ENCODE measurements at regions not wholly inside any gene's neighbourhood (a gene's known extent, or its start where the extent isn't known, plus 50 kb on each side); places are given as distances from the start of the nearest gene placed in this dataset.

DNA sequence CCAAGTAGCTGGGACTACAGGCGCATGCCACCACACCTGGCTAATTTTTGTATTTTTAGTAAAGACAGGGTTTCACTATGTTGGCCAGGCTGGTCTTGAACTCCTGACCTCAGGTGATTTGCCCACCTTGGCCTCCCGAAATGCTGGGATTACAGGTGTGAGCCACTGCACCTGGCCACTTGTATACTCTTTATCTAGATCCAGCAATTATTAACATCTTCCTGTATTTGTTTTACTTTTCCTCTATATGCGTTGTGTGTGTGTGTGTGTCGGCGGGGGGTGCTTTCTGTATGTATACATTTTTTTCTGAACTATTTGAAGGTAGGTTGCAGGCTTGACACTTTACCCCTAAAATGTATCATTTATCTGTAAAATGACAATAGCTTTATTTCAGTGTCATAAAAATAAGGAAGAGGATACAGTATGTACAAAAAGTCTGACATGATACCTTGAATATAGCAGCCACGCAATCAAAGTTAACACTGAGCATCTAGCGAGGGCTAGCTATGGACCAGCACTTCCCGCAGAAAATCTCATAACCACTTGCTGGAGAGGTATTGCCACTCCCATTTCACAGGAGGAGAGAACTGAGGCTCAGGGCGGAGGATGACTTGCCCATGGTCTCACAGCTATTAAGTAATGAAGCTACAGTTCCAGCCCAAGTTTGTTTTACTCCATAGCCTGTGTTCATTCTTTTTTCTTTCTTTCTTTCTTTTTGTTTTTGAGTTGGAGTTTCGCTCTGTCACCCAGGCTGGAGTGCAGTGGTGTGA lies 251.3 kb downstream of the MYCN start:
- Histone ChIP-seq H3K4me1 (ENCODE audit: insufficient read depth, insufficient read length) (no peaks in the 10 kb centered on the region), H3K9ac (ENCODE audit: insufficient read length, low read depth) (no peak overlapping the region), H3K27me3 (ENCODE audit: insufficient read depth, insufficient read length) (no peaks in the 10 kb centered on the region)

DNA sequence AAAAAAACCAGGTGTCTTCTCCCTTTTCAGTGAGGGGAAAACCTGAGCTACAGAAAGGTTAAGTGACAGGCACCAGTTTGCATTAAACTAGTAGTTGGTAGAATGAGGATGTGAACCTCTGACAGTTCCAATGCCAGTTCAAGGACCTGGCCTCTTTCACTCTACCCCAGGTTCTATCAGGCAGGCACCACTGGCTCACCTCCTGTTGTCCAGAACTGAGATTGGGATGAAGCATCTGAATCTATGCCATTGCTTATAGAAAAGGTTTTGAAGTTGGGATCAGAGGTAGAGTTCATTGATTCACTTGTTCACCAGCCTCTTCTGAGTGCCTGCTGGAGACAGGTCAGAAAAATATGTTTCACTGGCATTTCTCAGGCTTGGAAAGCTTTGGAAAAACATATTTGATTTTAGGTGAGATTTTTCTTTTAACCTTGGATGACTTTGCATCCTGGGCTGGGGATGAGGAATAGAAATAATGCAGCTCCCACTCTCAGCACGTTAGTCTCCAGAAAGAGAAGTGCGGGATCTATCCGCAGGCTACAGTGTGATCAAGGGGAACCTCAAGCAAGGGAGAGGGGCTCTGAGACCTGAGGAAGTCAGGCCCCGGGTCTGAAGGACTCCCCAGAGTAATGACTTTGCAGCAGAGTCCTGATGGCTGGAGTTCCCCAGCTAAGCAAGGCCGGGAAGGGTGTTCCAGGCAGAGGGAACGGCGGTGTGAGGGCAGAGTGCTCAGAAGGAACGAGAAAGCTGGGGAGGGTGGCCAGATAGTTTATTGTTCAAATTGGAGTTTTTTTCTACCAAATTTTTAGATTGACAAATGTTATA lies 250.3 kb downstream of the MYCN start:
- no peak overlapping the region for H3K9ac ChIP-seq (ENCODE audit: insufficient read length, low read depth)
- no peak for DNase-seq (ENCODE audit: low read depth, low spot score)
- H3K4me1 ChIP-seq (ENCODE audit: insufficient read depth, insufficient read length) = no peaks in the 10 kb centered on the region
- H3K27me3 ChIP-seq (ENCODE audit: insufficient read depth, insufficient read length) = no peaks in the 10 kb centered on the region
- no peaks in the 10 kb centered on the region for H3K9me3 ChIP-seq (ENCODE audit: insufficient read depth, low read length)
- no peak overlapping the region for H3K4me3 ChIP-seq (ENCODE audit: insufficient read length, low read depth)
- TF ChIP-seq YY1 (IDR thresholded peaks at IDR 0.05; ENCODE audit: insufficient read depth, insufficient read length) (no peak), SUZ12 (IDR thresholded peaks at IDR 0.05; ENCODE audit: extremely low read depth, insufficient read depth, insufficient read length) (no peak), ZNF274 (IDR thresholded peaks at IDR 0.05; ENCODE audit: low read depth, low read length) (no peak)
- H3K36me3 ChIP-seq (ENCODE audit: insufficient read depth, insufficient read length, low read length) = no peaks in the 10 kb centered on the region

More for the DNA sequence above, 251.3 kb downstream of the MYCN start:
- Histone ChIP-seq H3K36me3 (ENCODE audit: insufficient read depth, insufficient read length, low read length) (no peaks in the 10 kb centered on the region), H3K4me3 (ENCODE audit: insufficient read length, low read depth) (no peak overlapping the region), H3K9me3 (ENCODE audit: insufficient read depth, low read length) (no peaks in the 10 kb centered on the region)
- no peak for DNase-seq (ENCODE audit: low read depth, low spot score)
- TF ChIP-seq YY1 (IDR thresholded peaks at IDR 0.05; ENCODE audit: insufficient read depth, insufficient read length) = no peak
- TF ChIP-seq SUZ12 (IDR thresholded peaks at IDR 0.05; ENCODE audit: extremely low read depth, insufficient read depth, insufficient read length) = no peak
- no peak for TF ChIP-seq ZNF274 (IDR thresholded peaks at IDR 0.05; ENCODE audit: low read depth, low read length)

DNA sequence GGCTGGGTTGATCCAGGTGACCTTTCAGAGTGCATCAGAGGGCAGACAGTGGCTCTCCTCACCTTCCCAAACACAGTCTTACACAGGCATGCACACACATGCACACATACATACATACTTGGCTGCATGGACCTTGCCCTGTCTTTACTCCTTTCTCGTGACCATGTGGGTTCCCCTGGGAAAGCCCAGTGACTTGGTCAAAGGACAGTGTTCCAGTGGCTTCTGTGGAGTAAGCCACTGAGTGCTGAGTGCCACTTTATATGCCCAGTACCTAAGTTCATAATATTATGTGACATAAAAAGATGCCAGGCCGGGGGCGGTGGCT lies 249.4 kb downstream of the MYCN start:
- no peak for DNase-seq (ENCODE audit: low read depth, low spot score)
- Histone ChIP-seq H3K36me3 (ENCODE audit: insufficient read depth, insufficient read length, low read length) (no peaks in the 10 kb centered on the region), H3K4me1 (ENCODE audit: insufficient read depth, insufficient read length) (no peaks in the 10 kb centered on the region), H3K9ac (ENCODE audit: insufficient read length, low read depth) (no peak overlapping the region), H3K9me3 (ENCODE audit: insufficient read depth, low read length) (no peaks in the 10 kb centered on the region), H3K27me3 (ENCODE audit: insufficient read depth, insufficient read length) (no peaks in the 10 kb centered on the region), H3K4me3 (ENCODE audit: insufficient read length, low read depth) (no peak overlapping the region)
- TF ChIP-seq YY1 (IDR thresholded peaks at IDR 0.05; ENCODE audit: insufficient read depth, insufficient read length) = no peak
- TF ChIP-seq SUZ12 (IDR thresholded peaks at IDR 0.05; ENCODE audit: extremely low read depth, insufficient read depth, insufficient read length) = no peak

DNA sequence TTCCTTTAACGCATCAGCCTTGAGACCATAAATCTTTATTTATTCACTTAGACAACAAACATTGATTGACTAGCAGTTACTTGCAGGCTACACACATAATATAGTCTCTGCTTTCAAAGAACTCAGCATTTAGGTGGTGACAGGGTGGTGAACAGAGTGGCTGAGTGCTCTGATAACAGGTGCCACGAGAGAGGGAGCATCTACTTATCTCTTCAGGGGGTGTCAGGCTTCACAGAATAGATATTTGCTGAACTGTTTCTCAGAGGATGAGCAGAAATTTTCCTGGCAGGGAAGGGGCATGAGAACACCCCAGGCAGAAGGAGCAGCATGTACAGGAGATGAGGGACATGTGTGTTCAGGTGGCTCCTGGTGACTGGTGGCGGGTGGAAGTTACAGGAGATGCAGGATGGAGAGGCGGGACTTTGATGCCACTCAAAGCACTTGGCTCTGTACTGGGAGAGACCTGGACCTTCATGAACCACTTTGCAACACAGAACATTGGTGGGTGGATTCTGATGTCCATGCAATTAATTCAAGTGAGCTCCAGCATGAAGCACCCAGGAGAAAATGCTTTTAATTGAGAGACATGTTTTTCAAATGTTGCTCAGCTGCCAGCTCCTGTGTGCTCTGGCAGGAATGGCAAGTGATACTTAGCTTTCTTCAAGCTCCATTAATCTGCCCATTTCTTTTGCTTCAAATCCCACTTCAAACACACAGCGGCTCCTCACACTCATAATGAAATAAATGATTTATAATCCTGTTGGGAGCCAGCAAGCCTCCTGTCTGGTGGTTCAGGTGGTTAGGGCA lies 248.9 kb downstream of the MYCN start:
- TF ChIP-seq YY1 (IDR thresholded peaks at IDR 0.05; ENCODE audit: insufficient read depth, insufficient read length) (no peak), SUZ12 (IDR thresholded peaks at IDR 0.05; ENCODE audit: extremely low read depth, insufficient read depth, insufficient read length) (no peak), ZNF274 (IDR thresholded peaks at IDR 0.05; ENCODE audit: low read depth, low read length) (no peak)
- Histone ChIP-seq H3K27me3 (ENCODE audit: insufficient read depth, insufficient read length) (no peaks in the 10 kb centered on the region), H3K36me3 (ENCODE audit: insufficient read depth, insufficient read length, low read length) (no peaks in the 10 kb centered on the region), H3K9me3 (ENCODE audit: insufficient read depth, low read length) (no peaks in the 10 kb centered on the region), H3K9ac (ENCODE audit: insufficient read length, low read depth) (no peak overlapping the region), H3K4me3 (ENCODE audit: insufficient read length, low read depth) (no peak overlapping the region), H3K4me1 (ENCODE audit: insufficient read depth, insufficient read length) (no peaks in the 10 kb centered on the region)
- DNase-seq (ENCODE audit: low read depth, low spot score) = no peak

DNA sequence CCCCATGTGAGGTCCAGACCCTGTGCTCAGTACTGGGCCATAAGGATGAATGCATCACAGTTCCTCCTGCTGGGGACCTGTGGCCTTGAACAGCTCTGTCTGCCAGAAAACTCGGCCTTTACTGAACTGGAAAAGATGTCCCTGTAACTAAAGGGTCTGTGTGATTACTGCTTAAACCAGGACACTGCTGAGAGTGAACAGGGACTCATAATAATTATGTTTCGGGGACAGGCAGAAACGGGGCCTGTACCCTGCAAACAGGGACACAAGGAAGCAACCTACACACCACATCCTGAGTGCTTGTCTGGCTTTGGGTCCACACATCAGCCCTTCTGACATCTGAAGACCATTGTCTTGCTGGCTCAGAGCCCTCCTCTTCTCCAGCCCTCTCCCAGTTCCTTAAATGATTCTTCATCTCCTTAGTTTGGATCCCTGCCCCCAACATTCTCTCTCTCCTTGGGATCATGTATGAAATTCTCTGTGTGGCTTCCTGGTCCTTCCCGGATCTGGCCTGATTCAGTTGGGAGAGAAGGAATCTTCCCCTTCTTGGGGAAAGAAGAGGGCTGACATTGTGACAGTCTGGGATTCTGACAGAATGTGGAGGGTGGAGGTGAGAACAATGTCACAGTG lies 248.0 kb downstream of the MYCN start:
- no peak for DNase-seq (ENCODE audit: low read depth, low spot score)
- Histone ChIP-seq H3K27me3 (ENCODE audit: insufficient read depth, insufficient read length) (no peaks in the 10 kb centered on the region), H3K9me3 (ENCODE audit: insufficient read depth, low read length) (no peaks in the 10 kb centered on the region), H3K4me1 (ENCODE audit: insufficient read depth, insufficient read length) (no peaks in the 10 kb centered on the region), H3K36me3 (ENCODE audit: insufficient read depth, insufficient read length, low read length) (no peaks in the 10 kb centered on the region), H3K4me3 (ENCODE audit: insufficient read length, low read depth) (no peak overlapping the region), H3K9ac (ENCODE audit: insufficient read length, low read depth) (no peak overlapping the region)
- TF ChIP-seq SUZ12 (IDR thresholded peaks at IDR 0.05; ENCODE audit: extremely low read depth, insufficient read depth, insufficient read length) = no peak
- TF ChIP-seq ZNF274 (IDR thresholded peaks at IDR 0.05; ENCODE audit: low read depth, low read length) = no peak
- TF ChIP-seq YY1 (IDR thresholded peaks at IDR 0.05; ENCODE audit: insufficient read depth, insufficient read length) = no peak

DNA sequence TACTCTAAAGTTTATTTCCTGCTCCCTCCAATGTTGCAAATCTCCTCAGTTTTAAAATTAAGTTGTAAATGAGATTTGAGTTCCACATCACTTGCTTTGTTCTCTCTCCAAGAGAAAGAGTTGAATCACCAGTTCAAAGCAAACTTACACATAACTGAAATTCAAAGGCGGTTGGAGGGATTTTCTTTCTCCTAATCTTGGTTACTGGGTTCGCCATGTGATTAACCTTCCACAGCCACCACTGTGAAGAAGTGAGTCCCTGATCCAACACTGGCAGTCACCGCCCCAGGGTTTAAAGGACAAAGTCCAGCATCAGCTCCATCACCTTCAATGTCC lies 247.1 kb downstream of the MYCN start:
- Histone ChIP-seq H3K4me3 (ENCODE audit: insufficient read length, low read depth) (no peak overlapping the region), H3K36me3 (ENCODE audit: insufficient read depth, insufficient read length, low read length) (no peaks in the 10 kb centered on the region), H3K9me3 (ENCODE audit: insufficient read depth, low read length) (no peaks in the 10 kb centered on the region), H3K9ac (ENCODE audit: insufficient read length, low read depth) (no peak overlapping the region), H3K27me3 (ENCODE audit: insufficient read depth, insufficient read length) (no peaks in the 10 kb centered on the region), H3K4me1 (ENCODE audit: insufficient read depth, insufficient read length) (no peaks in the 10 kb centered on the region)
- no peak for DNase-seq (ENCODE audit: low read depth, low spot score)
- TF ChIP-seq YY1 (IDR thresholded peaks at IDR 0.05; ENCODE audit: insufficient read depth, insufficient read length) (no peak), ZNF274 (IDR thresholded peaks at IDR 0.05; ENCODE audit: low read depth, low read length) (no peak), SUZ12 (IDR thresholded peaks at IDR 0.05; ENCODE audit: extremely low read depth, insufficient read depth, insufficient read length) (no peak)
